HK-2 (cell line): ENCODE measurements at regions not wholly inside any gene's neighbourhood (a gene's known extent, or its start where the extent isn't known, plus 50 kb on each side); places are given as distances from the start of the nearest gene placed in this dataset.

Source experiments
- DNase-seq: peaks from one replicate; pipeline ENCODE4 v3.0.0-alpha.2; 2018; ENCODE audit not compliant: unreplicated experiment

DNA sequence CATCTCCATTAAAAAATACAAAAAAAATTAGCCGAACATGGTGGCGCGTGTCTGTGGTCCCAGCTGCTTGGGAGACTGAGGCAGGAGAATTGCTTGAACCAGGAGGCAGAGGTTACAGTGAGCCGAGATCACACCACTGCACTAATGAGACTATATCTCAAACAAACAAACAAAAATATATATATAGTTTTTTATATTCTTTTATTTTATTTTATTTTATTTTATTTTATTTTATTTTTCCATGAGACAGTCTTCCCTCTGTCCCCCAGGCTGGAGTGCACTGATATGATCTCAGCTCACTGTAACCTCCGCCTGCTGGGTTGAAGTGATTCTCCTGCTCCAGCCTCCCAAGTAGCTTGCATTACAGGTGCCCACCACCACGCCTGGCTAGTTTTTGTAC lies 79.5 kb downstream of the IRF2BPL start:
- no peak for DNase-seq

DNA sequence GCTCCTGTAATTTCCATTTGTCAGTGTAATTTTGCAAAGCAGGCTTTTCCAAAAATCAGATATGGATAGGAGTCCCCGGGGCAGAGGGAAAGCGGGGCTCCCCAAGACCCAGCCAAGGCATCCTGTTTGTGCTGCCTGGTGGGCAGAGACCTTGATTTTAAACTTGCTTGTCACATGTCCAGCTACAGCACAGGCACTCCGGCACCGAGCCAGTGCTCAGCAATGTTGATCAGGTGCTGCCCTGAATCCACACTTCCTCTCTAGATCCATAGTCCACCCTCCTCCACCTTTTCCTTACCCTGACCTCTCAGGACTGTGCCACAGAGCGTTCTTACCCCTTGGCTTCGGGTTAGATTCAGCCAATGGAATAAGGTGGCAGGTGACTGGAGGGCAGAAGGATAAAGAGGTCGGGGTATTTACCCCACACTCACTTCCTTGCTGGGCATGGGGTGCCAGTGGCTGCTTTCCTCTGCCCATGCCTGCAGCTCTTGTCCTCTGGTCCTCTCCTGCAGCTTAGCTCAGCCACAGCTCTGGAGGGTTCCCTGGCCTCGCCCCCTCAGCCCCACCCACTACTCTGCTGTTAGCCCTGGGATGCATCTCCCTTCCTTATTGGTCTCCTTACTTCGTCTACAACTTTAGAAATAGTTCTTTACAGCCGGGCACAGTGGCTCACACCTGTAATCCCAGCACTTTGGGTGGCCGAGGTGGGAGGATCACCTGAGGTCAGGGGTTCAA lies 80.1 kb downstream of the IRF2BPL start:
- DNase-seq = no peak

DNA sequence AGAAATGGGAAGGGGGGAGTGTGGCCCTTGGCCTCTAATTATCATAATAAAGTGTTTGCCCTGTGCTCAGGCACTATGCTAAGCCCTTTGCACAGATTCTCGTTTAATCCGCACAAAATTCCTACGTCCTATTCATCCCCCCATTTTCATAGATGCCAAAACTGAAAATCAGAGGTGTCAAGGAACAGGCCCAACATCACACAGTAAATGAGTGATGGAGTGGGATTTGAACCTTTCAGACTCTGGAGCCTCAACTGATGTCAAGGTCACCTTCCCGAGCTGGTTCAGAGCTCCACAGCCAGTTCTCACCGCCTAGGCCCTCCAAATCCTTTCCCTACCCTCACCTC lies 80.7 kb downstream of the IRF2BPL start:
- DNase-seq = no peak

DNA sequence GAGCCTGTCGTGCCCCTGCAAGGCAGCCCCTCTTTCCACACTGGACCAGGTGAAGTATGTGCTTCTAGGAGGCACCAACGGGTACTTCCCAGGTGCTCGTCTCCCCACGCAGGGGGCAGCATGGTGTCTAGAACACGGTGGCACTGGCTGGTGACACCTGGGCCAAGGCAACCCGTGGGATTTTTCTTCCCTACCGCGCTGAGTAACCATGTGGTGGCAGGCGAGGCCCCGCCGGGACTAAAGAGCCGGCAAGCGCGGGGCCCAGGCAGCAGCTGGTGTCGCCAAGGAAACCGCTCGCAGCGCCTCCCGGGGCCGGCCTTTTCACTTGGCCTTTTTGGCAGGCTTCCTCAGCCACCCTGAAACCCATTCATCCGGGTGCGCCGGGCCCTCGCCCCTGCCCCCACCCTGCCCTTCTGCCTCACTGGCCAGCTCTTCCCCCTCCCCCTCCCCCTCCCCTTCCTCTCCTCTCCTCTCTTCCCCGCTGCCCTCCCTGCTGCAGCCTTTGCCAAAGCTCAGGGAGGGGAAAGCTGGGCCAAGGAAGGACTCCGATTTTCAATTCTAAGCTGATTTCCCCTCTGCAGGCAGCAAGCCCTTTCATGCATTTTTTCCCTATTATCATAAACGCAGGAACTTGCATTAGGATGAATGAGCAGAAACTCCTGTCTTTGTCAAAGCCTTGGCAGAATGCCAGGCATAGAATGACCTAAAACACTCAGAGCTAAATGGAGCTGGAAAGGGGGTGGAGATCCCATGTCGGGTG lies 81.2 kb downstream of the IRF2BPL start:
- DNase-seq = peak; percentile 90

DNA sequence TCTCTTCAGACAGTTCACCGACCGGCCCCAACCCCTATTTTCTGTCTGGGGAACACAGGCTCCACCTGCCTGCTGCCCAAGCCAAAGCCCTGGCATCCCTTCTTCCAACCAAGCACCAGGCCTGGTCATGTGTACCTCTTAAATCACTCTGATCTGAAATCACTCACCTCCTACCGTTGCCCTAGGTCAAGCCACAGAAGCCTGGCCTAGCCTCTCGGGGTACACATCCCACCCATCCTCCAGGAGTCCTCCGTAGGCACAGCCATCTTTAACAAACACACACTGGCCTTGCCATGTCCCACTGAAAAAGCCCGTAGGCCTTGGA lies 81.8 kb downstream of the IRF2BPL start:
- no peak for DNase-seq

DNA sequence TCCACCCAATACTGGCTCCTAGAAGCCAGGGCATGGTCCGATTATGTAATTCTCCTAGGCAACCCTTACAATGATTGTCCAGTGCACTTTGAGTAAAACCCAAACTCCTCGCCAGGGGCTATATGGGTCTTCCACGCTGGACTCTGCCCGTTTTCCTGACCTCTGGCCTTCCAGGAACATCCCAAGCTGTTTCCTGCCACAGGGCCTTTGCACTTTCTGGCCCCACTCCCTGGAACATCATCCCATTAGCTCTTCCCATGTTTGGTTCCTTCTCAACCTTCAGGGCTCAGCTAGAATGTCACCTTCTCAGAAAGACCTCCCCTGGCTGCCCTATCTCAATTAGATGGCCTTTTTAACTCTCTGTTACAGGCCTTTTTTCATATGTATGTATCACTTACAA lies 85.4 kb downstream of the IRF2BPL start:
- DNase-seq = no peak

DNA sequence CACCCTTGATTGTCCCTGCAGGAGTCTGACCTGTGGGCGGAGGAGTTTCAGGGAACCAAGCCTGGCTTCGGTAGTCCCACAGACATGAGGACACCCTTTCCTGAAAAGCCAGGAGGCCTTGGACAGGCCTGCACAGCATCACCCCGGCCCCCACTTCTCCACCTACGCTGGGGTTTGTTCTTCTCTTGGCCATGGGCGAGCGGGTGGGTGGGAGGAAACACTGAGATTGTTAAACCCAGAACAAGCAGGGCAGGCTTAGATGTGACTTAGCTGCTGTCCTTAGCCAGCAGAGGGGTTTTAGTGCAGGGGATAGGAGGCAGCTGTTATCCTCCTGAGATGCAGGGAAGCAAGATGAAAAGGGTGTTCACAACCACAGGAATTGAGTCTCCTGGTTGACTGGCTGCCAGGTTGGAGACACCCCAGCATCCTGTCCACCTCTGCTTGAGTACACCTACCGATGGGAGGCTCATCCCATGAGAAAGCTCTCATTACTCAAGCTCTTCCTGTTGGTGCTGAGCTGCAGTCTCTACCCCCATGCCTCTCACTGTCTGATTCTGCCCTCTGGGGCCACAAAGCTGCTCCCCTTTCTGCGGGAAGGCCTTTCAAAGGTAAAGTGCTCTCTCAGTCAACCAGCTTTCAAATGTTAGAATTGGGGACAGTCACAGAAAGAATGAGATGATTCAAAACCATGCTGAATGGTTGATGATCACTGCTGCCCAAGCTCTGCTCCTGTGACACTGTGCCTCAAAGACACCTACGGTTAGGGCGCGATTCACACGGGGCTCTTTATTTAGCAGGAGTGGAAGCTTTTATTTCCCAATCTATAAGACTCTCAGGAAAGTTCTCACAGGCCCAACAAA lies 86.3 kb downstream of the IRF2BPL start:
- no peak for DNase-seq

DNA sequence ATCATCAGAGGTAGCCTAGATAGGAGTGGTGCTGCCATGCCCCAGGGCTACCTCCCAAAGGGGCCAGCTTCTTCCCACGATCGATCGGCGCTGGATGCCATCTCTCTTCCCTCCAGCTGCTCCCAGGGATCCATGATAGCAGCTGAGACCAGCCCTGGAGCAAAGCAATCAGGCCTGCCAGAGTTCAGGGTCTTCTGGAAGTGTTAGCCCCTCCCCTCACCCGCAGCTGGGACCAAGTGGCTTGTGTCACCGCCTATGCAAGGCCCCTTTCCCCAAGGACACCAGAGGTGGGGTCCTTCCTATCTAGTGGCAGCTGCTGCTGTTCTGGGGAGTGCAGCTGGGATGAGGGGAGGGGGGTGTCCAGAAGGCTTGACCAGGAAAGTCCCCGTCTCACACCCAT lies 87.0 kb downstream of the IRF2BPL start:
- DNase-seq = no peak

DNA sequence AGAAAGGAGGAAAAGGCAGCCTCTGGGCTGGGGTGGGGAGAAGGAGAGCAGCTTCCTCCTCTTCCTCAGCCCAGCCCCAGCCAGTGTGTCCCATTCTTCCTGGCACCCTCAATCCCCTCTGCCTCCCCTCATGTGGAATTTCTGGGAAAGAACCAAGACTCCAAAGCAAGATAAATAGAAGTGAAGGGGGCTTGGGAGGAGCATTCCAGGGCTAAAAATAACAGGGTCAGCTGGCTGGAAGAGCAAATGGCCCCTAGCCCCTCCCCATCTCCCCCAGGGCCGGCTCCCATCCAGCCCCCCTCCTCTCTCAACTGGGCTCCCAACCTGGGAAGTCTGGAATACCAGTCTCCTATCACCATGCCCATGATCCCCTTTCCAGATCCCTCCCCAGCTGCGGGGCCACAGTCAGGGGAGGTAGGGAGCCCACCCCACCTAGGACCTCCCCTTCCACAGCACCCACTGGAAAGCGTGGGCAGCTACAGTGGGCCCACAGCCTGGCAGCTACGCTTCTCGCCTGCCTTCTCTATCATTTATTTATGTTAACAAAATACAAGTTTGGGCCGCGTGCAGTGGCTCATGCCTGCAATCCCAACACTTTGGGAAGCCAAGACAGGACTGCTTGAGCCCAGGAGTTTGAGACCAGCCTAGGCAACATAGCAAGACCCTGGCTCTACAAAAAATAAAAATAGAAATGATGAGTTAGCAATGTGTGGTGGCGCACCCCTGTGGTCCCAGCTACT lies 88.3 kb downstream of the IRF2BPL start:
- no peak for DNase-seq

DNA sequence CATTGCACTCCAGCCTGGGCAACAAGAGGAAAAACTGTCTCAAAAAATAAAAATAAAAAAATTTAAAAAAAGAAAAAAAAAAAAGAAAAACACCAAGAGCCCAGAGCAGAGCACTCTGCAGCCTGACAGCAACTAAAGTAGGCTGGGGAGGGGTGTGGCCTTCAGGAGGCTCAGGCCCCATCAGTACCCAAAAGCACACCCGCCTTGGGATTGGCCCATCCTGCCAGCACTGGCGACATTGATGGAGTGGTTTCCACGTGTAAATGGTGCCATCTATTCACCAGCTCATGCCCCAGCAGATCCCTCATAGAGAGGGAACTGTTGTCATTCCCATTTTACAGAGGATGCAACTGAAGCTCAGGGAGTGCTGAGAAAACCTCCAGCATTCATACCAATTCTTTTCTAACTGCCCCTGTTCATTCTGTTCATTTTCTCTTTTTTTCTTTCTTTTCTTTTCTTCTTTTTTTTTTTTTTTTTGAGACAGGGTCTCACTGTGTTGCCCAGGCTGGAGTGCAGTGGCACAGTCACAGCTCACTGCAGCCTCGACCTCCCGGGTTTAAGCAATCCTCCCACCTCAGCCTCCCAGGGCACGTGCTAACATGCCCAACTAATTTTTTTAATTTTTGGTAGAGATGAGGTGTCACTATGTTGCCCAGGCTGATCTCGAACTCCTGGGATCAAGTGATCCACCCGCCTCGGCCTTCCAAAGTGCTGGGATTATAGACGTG lies 89.3 kb downstream of the IRF2BPL start:
- DNase-seq = no peak

DNA sequence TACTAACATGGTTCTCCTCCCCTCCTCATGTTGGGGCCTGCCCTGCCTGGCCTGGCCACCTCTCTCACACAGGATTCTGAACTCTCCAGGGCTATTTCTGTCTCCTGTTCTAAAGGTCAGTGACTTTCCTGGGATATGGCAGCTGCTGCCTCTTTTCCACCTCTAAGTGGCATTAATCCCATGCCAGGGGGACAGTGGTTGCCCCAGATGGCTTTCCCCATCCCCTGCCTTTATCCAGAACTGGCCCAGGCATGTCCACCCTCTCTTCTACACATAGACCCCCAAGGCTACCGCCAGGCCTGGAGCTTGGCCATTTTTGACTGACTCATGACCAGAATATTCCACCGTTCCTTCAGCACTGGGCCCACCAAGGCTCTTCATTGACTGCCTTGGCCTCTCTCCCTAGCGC lies 90.4 kb downstream of the IRF2BPL start:
- DNase-seq = no peak

DNA sequence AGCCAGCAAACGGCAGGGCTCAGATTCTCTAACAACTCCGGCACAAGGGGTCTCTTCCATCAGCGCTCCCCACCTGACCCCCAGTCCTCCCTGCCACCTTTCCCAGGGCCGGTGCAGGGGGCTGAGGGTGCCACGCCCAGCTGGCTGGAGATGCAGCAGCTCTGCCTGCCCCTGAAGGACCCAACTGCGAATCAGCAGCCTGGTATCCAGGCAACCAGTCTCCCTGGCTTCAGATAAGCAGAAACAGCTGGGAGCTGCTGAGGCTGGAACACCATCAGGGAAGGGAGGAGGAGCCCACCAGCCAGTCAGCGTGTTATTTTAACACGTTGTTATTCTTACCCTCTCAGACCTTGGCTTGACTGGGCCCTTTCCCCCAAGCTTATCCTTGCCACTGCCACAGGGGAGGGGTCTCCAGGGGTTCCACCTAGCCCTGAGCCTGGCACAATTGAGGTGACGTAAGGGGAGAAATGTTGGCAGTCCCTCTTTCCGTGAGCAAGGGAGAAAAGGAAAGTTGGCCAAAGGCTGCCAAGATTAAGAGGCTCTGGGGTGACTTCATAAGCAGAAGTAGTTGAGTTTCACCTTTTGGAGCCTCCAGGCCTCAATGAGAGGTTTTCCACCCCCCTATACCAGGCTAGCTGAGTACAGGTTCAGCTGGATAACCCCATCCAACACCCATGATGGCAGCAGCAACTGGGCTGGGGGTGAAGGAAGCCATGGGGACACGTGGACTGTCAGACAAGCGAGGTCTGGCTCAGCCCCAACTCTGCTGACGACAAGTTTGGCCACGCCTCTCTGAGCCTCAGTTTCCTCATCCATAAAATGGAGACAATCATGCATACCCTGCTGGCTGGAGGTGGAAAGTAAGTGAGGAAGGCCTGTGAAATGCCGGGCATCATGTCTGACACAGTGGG lies 91.1 kb downstream of the IRF2BPL start:
- DNase-seq = no peak

DNA sequence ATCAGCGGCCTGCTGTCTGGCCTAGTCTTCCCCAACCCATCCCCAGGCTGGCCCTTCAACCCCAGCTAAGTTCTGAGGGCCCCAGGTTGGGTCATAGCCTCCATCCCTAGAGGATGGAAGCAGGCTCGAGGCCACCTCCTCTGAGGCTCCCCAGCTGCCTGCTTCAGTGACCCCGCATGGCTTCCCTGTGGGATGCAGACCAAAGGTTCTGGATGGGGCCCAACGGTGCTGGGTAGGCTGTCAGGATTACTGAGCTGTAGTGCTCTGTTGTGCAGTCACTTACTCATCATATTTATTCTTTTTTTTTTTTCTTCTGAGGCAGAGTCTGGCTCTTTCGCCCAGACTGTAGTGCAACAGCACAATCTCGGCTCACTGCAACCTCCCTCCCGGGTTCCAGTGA lies 92.0 kb downstream of the IRF2BPL start:
- no peak for DNase-seq

DNA sequence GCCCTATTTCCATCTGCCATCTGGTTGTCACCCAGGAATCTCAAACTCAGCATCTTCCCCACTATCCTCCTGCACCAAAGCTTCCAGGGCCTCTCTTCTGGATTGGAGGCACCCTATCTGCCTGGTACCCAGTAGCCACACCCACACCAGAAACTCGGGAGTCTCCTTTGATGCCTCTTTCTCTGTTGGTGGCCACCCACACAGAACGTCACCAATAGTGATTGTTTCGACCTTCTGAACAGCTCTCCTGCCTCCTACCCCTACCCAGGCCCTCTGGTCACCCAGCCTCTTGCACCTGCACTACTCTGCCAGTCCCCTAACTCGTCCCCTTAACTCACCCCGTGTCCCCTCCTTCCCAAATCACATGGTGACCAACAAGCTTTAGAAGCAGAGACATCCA lies 95.0 kb downstream of the IRF2BPL start:
- no peak for DNase-seq

DNA sequence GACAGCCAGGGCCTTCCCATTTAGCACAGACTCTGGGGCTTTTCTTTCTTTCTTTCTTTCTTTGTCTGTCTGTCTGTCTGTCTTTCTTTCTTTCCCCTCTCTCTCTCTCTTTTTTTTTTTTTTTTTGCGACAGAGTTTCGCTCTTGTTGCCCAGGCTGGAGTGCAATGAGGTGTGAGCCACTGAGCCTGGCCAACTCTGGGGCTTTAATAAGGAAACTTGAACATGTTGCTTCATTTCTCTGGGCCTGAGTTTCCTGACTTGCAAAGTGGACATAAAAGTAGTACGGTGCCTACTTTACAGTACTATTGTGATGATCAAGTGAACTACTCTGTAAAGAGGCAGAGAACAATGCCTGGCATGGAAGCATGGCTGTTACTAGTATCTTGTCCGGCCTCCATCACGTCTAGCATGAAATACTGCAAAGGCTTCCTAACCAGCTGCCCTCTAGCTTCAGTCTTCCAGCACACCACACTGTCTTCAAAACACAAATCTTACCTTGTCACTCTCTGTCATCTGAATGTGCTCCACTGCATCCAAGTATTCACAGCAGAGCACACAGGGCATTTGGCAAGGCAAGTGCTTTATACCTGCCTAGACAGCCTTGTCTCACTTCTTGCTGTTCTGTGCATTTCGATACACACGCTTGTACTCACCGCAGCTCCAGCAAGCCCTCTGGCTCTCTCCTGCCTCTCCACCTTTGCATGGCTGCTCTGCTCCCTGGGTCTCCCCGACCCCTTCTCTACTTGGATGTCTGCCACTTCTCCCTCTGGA lies 96.7 kb downstream of the IRF2BPL start:
- no peak for DNase-seq

DNA sequence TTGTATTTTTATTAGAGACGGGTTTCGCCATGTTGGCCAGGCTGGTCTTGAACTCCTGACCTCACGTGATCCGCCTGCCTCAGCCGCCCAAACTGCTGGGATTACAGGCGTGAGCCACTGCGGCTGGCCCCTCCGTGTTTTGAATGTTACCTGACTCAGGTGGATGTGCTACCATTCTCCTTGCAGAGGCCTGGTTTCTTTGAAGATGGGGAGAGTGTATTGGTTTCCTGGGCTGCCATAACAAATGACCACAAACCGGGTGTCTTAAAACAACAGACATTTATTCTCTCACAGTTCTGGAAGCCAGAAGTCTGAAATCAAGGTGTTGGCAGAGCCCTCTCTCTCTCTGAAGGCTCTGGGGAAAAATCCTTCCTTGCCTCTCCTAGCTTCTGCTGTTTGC lies 98.0 kb downstream of the IRF2BPL start:
- no peak for DNase-seq

DNA sequence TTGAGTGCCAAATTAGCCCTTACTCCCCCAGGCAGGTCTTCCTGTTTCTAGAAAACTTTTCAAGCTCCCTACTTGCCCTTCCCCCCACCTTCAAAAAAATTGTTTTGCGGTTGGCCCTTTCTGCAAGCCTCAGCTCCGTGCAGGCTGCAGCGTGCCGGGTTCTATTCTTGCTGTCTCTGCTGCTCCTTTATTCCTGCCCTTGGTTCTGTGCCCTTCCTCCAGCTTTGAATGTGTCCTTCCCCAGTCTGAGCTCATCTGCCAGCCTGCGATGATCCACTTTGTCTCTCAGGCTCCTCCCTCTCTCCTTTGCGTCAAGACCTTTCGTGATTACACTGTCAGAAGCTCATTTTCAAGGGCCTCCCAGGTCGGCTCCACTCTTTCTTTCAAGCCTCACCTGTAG lies 98.6 kb downstream of the IRF2BPL start:
- no peak for DNase-seq

DNA sequence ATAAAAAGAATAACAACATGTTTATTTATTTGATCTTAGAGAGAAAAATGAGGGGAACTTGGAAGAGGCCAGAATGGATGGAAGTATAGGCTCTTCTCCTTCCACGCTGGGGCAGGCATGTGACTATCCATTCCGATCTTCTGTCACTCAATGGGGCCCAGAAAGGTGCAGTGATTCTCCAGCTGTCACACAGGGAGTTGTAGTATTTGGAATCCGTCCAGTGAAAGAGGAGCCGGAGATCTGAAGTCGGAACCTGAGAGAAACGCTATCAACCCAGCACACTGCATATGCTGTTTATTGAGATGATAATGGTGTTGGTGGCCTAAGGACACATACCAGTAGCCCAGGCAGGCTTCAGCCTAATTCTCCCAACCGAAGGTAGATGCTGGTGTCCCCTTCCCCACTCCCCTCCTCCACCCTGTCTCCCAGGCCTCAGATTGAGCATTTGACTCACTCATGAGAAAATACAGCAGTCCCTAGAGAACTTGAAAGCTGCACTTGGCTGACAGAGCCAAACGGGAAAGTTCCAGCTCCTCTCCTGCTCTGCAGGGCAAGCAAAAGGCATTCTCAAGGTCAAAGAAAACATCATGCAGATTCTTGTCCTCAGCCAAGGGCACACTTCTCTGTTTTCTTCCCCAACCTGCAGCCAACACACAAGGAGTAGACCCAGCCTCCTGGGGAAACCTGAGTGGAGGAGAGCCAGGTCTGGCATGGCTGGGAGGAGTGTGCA lies 100.4 kb downstream of the IRF2BPL start:
- no peak for DNase-seq
